ENCODE measurements at regions not wholly inside any gene's neighbourhood (a gene's known extent, or its start where the extent isn't known, plus 50 kb on each side); places are given as distances from the start of the nearest gene placed in this dataset.

DNA sequence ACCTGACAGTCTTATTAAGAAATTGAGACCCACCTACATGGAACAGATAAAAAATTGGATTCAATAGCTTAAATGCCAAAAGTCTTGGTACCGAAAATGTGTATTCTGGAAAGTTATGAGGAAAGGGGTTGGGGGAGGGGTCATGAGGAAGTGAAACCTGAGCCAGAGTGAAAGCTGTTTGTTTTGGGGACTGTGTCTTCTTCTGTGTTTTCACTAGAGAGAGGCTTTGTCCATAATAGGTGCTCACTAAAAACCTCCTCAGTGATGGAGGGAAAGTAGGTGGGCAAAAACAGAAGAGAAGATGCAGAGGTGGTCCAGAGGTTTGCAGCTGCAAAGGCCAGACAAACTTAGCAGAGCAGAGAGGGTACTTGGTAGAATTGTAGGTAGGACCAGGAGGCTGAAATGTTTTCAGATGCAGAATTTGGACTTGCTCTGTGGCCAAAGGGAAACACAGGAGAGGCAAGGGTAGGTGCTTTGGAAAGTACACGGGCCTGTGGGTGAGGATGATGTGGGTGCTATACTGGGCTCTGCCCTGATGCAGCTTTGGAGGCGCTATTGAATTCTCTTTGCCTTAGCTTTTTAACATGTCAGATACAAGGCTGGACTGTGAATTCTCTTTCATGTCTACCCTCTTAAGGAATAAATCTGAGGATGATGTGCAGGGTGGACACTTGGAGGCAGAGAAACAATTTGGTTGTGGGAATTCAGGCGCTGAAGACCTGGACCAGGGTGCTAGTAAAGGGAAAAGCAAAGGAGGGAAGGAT is 254.6 kb downstream of the PTEN start:
- DNase-seq (ENCODE audit: low spot score): no peak
- intact Hi-C loops (cut with DNase I): loop anchor here (10.0 kb wide), 1 partner anchor 267 kb away; no protein-coding TSS in a partner anchor

GRCh38 chr10:88118729-88119128 is 255.3 kb downstream of the PTEN start:
- DNase-seq (ENCODE audit: low spot score): no peak
- intact Hi-C loops (cut with DNase I): loop anchor here (10.0 kb wide), 1 partner anchor 266 kb away; no protein-coding TSS in a partner anchor

DNA sequence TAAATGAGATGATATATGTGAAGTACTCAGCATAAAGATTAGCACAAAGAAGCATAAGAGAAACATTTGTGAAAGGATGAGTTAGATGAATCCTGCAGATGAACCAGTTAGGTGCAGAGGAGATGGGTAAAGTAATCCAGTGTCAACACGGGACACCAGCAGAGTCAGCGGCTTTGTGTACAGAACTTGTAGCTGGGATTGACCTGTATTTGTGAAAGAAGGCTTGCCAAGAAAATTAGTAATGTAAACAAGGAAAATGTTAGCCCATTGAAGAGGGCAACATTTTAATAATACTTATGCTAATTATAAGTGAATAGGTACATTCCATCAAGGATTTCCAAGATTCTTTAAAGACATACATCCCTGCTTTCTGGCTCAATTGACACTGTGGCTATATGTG is 255.7 kb downstream of the PTEN start:
- intact Hi-C loops (cut with DNase I): loop anchor here (10.0 kb wide), 1 partner anchor 266 kb away; no protein-coding TSS in a partner anchor

GRCh38 chr10:88120075-88120474 is 256.6 kb downstream of the PTEN start:
- intact Hi-C loops (cut with DNase I): no loop called here
- DNase-seq (ENCODE audit: low spot score): no peak

More for the DNA sequence above, 255.7 kb downstream of the PTEN start:
- DNase-seq (ENCODE audit: low spot score): no peak

GRCh38 chr10:88120599-88121333 is 257.3 kb downstream of the PTEN start:
- DNase-seq (ENCODE audit: low spot score): peak; percentile 82
- intact Hi-C loops (cut with DNase I): no loop called here

DNA sequence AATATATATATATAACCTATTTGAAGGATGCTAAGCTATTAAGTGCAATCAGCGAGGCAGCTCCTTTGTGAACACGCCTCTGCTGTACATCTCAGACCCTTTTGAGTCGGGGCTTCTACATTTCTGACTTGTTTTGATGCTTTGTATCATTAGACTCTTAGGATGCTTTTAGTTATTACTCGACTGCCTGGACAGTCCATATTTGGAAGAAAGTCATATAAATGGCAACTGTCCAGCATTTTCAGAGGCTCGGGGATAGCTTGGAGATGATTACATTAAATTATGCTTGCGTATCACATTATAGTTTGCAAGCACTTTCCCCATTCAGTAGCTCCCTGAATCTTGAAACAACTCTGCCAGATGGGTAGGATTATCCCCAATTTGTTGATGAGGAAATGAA is 257.9 kb downstream of the PTEN start:
- intact Hi-C loops (cut with DNase I): no loop called here
- DNase-seq (ENCODE audit: low spot score): no peak

DNA sequence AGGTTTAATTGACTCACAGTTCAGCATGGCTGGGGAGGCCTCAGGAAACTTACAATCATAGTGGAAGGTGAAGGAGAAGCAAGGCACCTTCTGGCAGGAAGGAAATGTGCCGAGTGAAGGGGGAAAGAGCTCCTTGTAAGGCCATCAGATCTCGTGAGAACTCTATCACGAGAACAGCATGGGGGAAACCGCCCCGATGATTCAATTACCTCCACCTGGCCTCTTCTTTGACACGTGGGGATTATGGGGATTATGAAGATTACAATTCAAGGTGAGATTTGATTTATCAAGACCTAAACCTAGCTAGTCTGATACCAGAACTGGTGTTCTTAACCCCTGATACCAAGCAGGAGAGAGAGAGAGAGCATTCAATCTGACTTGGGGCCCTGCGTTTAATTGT is 258.7 kb downstream of the PTEN start:
- DNase-seq (ENCODE audit: low spot score): no peak
- intact Hi-C loops (cut with DNase I): no loop called here

DNA sequence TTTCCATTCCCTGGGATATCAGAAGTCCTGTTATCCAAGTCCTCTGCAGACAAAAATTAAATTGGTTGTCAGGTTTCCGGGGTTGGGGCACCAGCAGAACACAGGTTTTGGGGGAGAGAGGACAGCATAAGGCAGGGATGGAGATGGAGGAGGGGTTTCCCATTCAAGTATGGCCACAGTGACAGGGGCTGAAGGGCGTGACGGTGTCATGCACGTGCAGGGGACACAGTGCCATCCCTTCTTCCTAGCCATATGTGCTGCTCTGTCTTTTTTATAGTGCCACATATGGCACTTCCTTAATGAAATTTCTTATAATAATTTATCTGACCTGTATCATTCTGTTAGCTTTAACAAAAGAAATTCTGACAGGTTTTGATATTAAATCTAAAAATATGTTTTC is 259.2 kb downstream of the PTEN start:
- no peak for DNase-seq (ENCODE audit: low spot score)
- intact Hi-C loops (cut with DNase I): no loop called here

DNA sequence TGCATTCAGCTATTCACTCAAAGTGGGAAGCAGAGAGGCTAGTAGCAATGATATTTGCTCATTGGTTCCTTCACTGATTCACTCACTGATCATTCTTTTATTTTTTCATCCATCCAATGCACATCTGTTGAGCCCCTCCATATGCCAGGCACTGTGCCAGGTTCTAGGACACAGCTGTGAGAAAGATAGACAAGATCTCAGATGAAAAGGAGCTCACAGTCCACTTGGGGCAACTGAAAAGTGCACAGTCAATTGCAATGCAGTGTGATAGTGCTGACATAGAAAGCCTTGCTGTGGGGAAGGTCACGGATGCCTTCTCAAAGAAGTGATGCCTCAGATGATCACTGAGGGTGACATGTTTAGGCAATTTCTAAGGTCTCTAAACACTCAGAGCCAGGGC is 262.3 kb downstream of the PTEN start:
- intact Hi-C loops (cut with DNase I): no loop called here

GRCh38 chr10:88126699-88127098 is 263.3 kb downstream of the PTEN start:
- intact Hi-C loops (cut with DNase I): no loop called here
- no peak for DNase-seq (ENCODE audit: low spot score)

More for the DNA sequence above, 262.3 kb downstream of the PTEN start:
- no peak for DNase-seq (ENCODE audit: low spot score)

- intact Hi-C loops (cut with DNase I): no loop called here
- no peak for DNase-seq (ENCODE audit: low spot score)
Observed at GRCh38 chr10:88127269-88127668, 263.8 kb downstream of the PTEN start.

DNA sequence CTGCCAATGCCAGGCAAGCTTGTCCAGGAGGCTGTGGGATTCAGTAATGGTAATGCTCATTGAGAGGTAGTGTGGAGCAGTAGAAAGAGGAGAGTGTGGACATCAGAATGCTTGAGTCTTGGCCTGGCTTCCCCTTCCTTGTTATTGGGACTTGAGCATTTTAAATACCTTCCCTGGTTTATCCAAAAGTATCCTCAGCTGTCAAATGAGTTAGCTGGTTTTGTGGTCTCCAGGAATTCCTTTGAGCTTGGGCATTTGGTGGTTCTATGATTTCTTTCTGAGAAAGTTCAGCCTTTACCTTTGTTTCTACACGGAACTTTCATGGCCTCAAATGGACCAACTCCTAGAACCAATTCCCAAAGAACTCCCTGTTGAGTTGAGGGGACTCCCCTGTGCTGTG is 264.3 kb downstream of the PTEN start:
- intact Hi-C loops (cut with DNase I): no loop called here
- no peak for DNase-seq (ENCODE audit: low spot score)

DNA sequence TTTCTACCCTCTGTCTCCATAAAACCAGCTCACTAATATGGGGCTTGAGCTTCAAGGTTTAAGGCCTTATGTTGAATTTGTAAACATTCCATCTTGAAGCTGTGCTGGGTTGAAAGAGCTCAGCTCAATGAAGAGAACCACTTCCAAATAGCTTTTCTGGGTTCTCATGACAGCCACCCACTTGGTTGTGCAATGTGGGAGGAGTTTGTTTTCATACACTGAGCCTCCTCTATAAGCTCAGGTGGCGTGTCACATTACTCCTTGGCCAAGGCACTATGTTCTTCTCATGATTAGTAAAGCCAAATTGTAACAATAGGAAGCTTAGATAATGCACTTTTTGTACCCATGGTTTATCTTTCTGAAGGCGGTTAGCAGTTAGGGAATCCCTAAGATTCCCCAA is 265.6 kb downstream of the PTEN start:
- intact Hi-C loops (cut with DNase I): no loop called here
- DNase-seq (ENCODE audit: low spot score): no peak

DNA sequence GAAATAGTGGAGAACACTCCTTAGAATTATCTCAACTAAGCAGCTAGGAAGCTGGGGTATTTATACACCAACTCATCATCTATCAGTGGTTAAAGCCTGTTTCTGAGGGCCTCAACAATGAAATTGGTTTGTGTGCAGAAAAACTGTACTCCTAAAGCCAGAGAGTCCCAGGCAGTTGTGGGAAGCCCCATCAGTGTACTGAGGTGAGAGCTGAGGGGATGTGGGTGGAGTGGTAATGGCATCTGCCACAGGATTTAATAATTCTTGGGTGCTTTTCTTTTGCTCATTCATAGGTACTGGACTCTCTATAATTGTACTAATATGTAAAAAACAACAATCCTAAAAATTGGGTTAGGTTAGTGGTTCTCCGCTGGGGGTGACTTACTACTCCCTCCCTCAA is 267.5 kb downstream of the PTEN start:
- DNase-seq (ENCODE audit: low spot score): no peak
- intact Hi-C loops (cut with DNase I): no loop called here

- DNase-seq (ENCODE audit: low spot score): no peak
- intact Hi-C loops (cut with DNase I): no loop called here
Observed at GRCh38 chr10:88131511-88132139, 268.2 kb downstream of the PTEN start.

GRCh38 chr10:88136712-88137111 is 273.3 kb downstream of the PTEN start:
- DNase-seq (ENCODE audit: low spot score): no peak
- intact Hi-C loops (cut with DNase I): no loop called here

DNA sequence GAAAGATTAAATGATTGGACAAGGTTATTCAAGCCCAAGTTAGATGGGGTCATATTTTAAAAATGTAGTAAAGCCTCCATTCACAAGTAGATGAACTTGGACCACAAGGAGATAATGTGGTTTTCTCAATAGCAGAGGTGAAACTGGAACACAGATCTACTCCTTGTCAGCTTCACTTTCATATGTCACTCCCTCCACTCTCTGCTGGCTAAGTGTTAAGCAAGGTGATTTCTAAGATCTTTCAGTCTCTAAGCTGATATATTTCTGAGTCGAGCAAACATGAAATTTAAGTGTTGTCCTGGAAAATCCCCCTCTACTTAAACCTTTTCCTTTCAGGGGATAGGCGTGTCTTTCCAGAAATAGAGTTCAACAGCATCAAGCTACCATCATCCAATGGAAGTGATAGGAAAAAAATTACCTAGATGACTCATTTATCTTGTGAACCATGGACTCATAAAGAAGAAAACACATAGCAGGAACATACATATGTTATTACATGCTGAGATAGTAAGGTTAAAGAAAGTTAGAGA is 275.0 kb downstream of the PTEN start:
- intact Hi-C loops (cut with DNase I): no loop called here
- DNase-seq (ENCODE audit: low spot score): no peak

DNA sequence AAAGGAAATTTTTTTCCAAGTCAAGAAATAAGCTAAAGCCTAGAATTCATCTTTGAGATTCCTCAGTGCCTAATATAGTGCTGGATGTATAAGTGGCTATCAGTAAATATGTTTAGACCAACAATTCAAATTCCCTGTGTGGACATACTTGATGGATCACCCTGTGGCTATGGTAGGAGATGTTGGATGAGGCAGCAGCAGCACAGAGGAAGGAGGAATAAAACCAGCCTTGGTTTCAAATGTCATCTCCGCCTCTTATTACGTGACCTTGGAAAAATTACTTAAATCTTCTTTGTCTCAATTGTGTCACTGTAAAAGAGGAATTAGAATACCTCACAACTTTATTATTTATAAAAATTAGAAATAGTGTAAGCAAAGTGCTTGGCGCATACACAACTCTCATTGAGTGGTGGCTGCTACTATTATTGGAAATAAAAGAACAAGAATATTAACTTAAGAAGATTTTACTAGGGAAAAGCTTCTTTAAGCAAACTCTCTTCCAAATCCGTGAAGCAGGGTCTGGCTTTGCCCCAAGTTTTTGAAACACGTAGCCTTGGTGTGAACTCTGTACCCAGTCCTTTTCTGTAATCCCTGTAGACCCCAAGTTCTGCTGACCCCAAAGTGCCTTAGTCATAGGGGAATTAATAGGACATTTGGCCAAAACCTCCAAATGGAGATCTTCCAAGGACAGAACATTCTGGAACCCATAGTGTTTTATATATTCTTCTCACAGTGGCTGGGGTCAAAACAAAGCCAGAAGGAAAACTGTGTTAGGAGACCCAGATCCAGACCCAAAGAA is 283.8 kb downstream of the PTEN start:
- no peak for DNase-seq (ENCODE audit: low spot score)
- intact Hi-C loops (cut with DNase I): no loop called here

GRCh38 chr10:88149906-88150305 is 286.5 kb downstream of the PTEN start:
- DNase-seq (ENCODE audit: low spot score): no peak
- intact Hi-C loops (cut with DNase I): loop anchor here (10.0 kb wide), 1 partner anchor 95 kb away; no protein-coding TSS in a partner anchor

Data from cardiac septum (tissue), 1 donor.